ENCODE measurements at regions not wholly inside any gene's neighbourhood (a gene's known extent, or its start where the extent isn't known, plus 50 kb on each side); places are given as distances from the start of the nearest gene placed in this dataset.

- Histone ChIP-seq H3K4me3 (no peak overlapping the region), H3K4me1 (ENCODE audit: low read depth) (peaks cover 2% of the 10 kb centered on the region), H3K36me3 (ENCODE audit: low read depth) (no peaks in the 10 kb centered on the region), H3K9me3 (no peaks in the 10 kb centered on the region)
- ATAC-seq (peak; percentile 29), DNase-seq (peak in 1 of 3 donors; percentile 19)
- intact Hi-C loops (cut with DNase I, micrococcal nuclease) = no loop called here
- no peak for TF ChIP-seq CTCF (IDR thresholded peaks at IDR 0.05)
Measured at GRCh38 chr15:53851110-53851848, 91.8 kb upstream of the WDR72 start.

GRCh38 chr15:53847745-53848144 is 88.3 kb upstream of the WDR72 start:
- no peak for ATAC-seq
- no peak for DNase-seq
- intact Hi-C loops (cut with DNase I, micrococcal nuclease) = no loop called here

GRCh38 chr15:53844634-53845033 is 85.2 kb upstream of the WDR72 start:
- ATAC-seq = no peak
- intact Hi-C loops (cut with DNase I, micrococcal nuclease) = no loop called here
- Histone ChIP-seq H3K4me3 (no peak overlapping the region), H3K9me3 (no peaks in the 10 kb centered on the region), H3K36me3 (ENCODE audit: low read depth) (no peaks in the 10 kb centered on the region), H3K4me1 (ENCODE audit: low read depth) (peaks cover 7% of the 10 kb centered on the region)
- TF ChIP-seq CTCF (IDR thresholded peaks at IDR 0.05) = no peak
- DNase-seq = no peak

More at GRCh38 chr15:53847745-53848144, 88.3 kb upstream of the WDR72 start:
- no peak overlapping the region for H3K4me3 ChIP-seq
- H3K9me3 ChIP-seq = no peaks in the 10 kb centered on the region
- peaks cover 9% of the 10 kb centered on the region for H3K4me1 ChIP-seq (ENCODE audit: low read depth)
- no peak for TF ChIP-seq CTCF (IDR thresholded peaks at IDR 0.05)
- no peaks in the 10 kb centered on the region for H3K36me3 ChIP-seq (ENCODE audit: low read depth)

- ATAC-seq = peak; percentile 60
- no peak overlapping the region for H3K4me3 ChIP-seq
- intact Hi-C loops (cut with DNase I, micrococcal nuclease) = no loop called here
- no peak for TF ChIP-seq CTCF (IDR thresholded peaks at IDR 0.05)
- DNase-seq = no peak
- H3K36me3 ChIP-seq (ENCODE audit: low read depth) = no peaks in the 10 kb centered on the region
- H3K9me3 ChIP-seq = no peaks in the 10 kb centered on the region
- peaks cover 7% of the 10 kb centered on the region for H3K4me1 ChIP-seq (ENCODE audit: low read depth)
Measured at GRCh38 chr15:53843869-53844569, 84.6 kb upstream of the WDR72 start.

GRCh38 chr15:53843166-53843565 is 83.7 kb upstream of the WDR72 start:
- intact Hi-C loops (cut with DNase I, micrococcal nuclease) = no loop called here
- no peak overlapping the region for H3K4me3 ChIP-seq
- H3K9me3 ChIP-seq = no peaks in the 10 kb centered on the region
- TF ChIP-seq CTCF (IDR thresholded peaks at IDR 0.05) = no peak
- DNase-seq = no peak
- ATAC-seq = no peak
- no peaks in the 10 kb centered on the region for H3K36me3 ChIP-seq (ENCODE audit: low read depth)
- peaks cover 7% of the 10 kb centered on the region for H3K4me1 ChIP-seq (ENCODE audit: low read depth)
